ENCODE measurements at regions not wholly inside any gene's neighbourhood (a gene's known extent, or its start where the extent isn't known, plus 50 kb on each side); places are given as distances from the start of the nearest gene placed in this dataset.

- Histone ChIP-seq H3K36me3 (ENCODE audit: control insufficient read depth in 2 of 2, extremely low read depth in 1 of 2, insufficient read depth in 2 of 2, low read length in 2 of 2) (no peaks in the 10 kb centered on the region), H3K9ac (replicated peaks; ENCODE audit: extremely low read depth, insufficient read depth, low read length) (no peak overlapping the region), H3K4me1 (ENCODE audit: control insufficient read depth, extremely low read depth, insufficient read depth, low read length) (no peaks in the 10 kb centered on the region), H4K20me1 (replicated peaks; ENCODE audit: control insufficient read depth, extremely low read depth, insufficient read depth, low read length) (no peaks in the 10 kb centered on the region), H3K79me2 (ENCODE audit: control insufficient read depth, insufficient read depth, low read length) (no peaks in the 10 kb centered on the region), H2AFZ (ENCODE audit: low read depth, low read length) (no peak overlapping the region), H3K9me1 (replicated peaks; ENCODE audit: control insufficient read depth, extremely low read depth, insufficient read depth, low read length) (no peaks in the 10 kb centered on the region), H3K4me2 (ENCODE audit: insufficient read depth, low read length) (no peak overlapping the region), H3K27me3 (ENCODE audit: control insufficient read depth in 2 of 2, insufficient read depth in 2 of 2, low read length in 2 of 2) (no peaks in the 10 kb centered on the region), H3K9me3 (replicated peaks; ENCODE audit: control insufficient read depth, insufficient read depth, low read length) (peaks cover 4% of the 10 kb centered on the region), H3K4me3 (replicated peaks in 1 of 3; ENCODE audit: insufficient read depth in 1 of 3, low read depth in 1 of 3, low read length in 3 of 3) (no peak overlapping the region), H3K27ac (ENCODE audit: insufficient read depth, low read depth, low read length) (no peak overlapping the region)
- ChIA-PET CTCF (no interaction called here), POLR2A (no interaction called here)
- intact Hi-C loops (cut with micrococcal nuclease) (no loop called here), dilution Hi-C loops (cut with MboI; ENCODE audit: extremely low pct_ligation_motif_present, low sequenced_read_pairs) (no loop called here)
- no TSS peak for BruUV-seq (replicated peaks)
- TF ChIP-seq MAX (IDR thresholded peaks at IDR 0.05; ENCODE audit: insufficient read depth, insufficient read length) = no peak
- FAIRE-seq (no peak), DNase-seq (ENCODE audit: low read depth, low spot score) (no peak)
Observed at GRCh38 chr2:129636692-129637091, 342.8 kb upstream of the RAB6C start.

DNA sequence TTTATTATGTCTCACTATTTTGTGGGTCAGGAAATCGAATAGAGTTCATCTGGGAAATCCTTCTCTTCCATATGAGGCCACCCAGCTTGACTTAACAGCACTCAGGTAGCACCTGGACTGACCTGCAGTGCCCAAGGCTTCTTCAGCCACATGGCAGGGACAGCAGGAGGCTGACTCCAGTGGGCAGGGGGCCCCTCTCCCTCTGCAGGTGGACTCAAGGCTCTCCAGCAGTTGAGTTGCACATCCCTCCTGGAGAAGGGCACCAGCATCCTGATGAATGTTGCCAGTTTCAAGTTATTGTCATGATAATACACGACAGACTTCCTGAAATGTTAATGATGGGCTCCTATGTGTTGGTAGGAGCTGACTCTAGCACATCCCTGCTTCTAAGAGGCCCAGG lies 338.1 kb upstream of the RAB6C start:
- CTCF ChIA-PET = no interaction called here
- H3K27ac ChIP-seq (ENCODE audit: insufficient read depth, low read depth, low read length) = no peak overlapping the region
- DNase-seq (ENCODE audit: low read depth, low spot score) = no peak

More for the DNA sequence above, 338.1 kb upstream of the RAB6C start:
- Histone ChIP-seq H3K4me1 (ENCODE audit: control insufficient read depth, extremely low read depth, insufficient read depth, low read length) (no peaks in the 10 kb centered on the region), H3K36me3 (ENCODE audit: control insufficient read depth in 2 of 2, extremely low read depth in 1 of 2, insufficient read depth in 2 of 2, low read length in 2 of 2) (no peaks in the 10 kb centered on the region), H3K4me2 (ENCODE audit: insufficient read depth, low read length) (no peak overlapping the region), H4K20me1 (replicated peaks; ENCODE audit: control insufficient read depth, extremely low read depth, insufficient read depth, low read length) (no peaks in the 10 kb centered on the region), H3K79me2 (ENCODE audit: control insufficient read depth, insufficient read depth, low read length) (no peaks in the 10 kb centered on the region), H3K27me3 (ENCODE audit: control insufficient read depth in 2 of 2, insufficient read depth in 2 of 2, low read length in 2 of 2) (no peaks in the 10 kb centered on the region), H3K4me3 (replicated peaks in 1 of 3; ENCODE audit: insufficient read depth in 1 of 3, low read depth in 1 of 3, low read length in 3 of 3) (no peak overlapping the region), H2AFZ (ENCODE audit: low read depth, low read length) (no peak overlapping the region), H3K9ac (replicated peaks; ENCODE audit: extremely low read depth, insufficient read depth, low read length) (no peak overlapping the region), H3K9me3 (replicated peaks; ENCODE audit: control insufficient read depth, insufficient read depth, low read length) (no peaks in the 10 kb centered on the region), H3K9me1 (replicated peaks; ENCODE audit: control insufficient read depth, extremely low read depth, insufficient read depth, low read length) (no peaks in the 10 kb centered on the region)
- BruUV-seq (replicated peaks) = no TSS peak
- intact Hi-C loops (cut with micrococcal nuclease) (no loop called here), dilution Hi-C loops (cut with MboI; ENCODE audit: extremely low pct_ligation_motif_present, low sequenced_read_pairs) (no loop called here)
- POLR2A ChIA-PET = no interaction called here
- no peak for FAIRE-seq
- no peak for TF ChIP-seq MAX (IDR thresholded peaks at IDR 0.05; ENCODE audit: insufficient read depth, insufficient read length)
